Endothelial cell of umbilical vein (primary cell): ENCODE measurements at regions not wholly inside any gene's neighbourhood (a gene's known extent, or its start where the extent isn't known, plus 50 kb on each side); places are given as distances from the start of the nearest gene placed in this dataset.
A peak's percentile ranks its signal among the peaks of the same experiment; 100 is the strongest.

ENCODE experiments used
- BruUV-seq: library from RNA; stranded (reverse); fragments of 400-500 nt; replicated peaks from 2 replicates; lab custom pipeline; 2021; lab: Mats Ljungman, UMichigan
- CTCF ChIA-PET: fragments of 300-600, 350-600 bp; sonication (Branson Sonifier 250); formaldehyde crosslinking; loops from one replicate; lab custom pipeline; 2021; ENCODE audit warnings: antibody characterized with exemption, inconsistent platforms; lab: Charles Lee
- POLR2A ChIA-PET: fragments of 300-600, 350-600 bp; sonication (Branson Sonifier 250); formaldehyde crosslinking; loops from one replicate; lab custom pipeline; 2021; ENCODE audit warnings: antibody characterized with exemption, inconsistent platforms; lab: Charles Lee
- DNase-seq: peaks from one replicate; pipeline ENCODE4 v3.0.0-alpha.2; 2011; ENCODE audit warnings: low read depth, low spot score
- FAIRE-seq: peaks from 2 replicates; lab custom pipeline; 2011; peaks lifted over from hg19 to GRCh38; lab: Jason Lieb, UNC
- H2AFZ ChIP-seq: 2 replicates; pipeline ENCODE4 v1.6.0; 2012; ENCODE audit warnings: low read depth, low read length, control low read depth, inconsistent platforms
- H3K27ac ChIP-seq: 2 replicates; pipeline ENCODE4 v1.5.1; 2011; ENCODE audit warnings: low read depth, mild to moderate bottlenecking, control low read depth, low read length, moderate library complexity; ENCODE audit not compliant: insufficient read depth
- H3K27me3 ChIP-seq, 2 experiments: 2 replicates each; pipeline versions ENCODE4 v1.6.0 to v1.6.1; 2011; ENCODE audit warnings: low read length in 2 of 2, mixed read lengths in 1 of 2; ENCODE audit not compliant: control insufficient read depth in 2 of 2, insufficient read depth in 2 of 2
- H3K36me3 ChIP-seq, 2 experiments: 2 replicates in 1 of 2; 3 replicates in 1 of 2; pipeline ENCODE4 v1.5.1; 2011; ENCODE audit warnings: low read length in 2 of 2, mild to moderate bottlenecking in 1 of 2, moderate library complexity in 1 of 2; ENCODE audit not compliant: control insufficient read depth in 2 of 2, insufficient read depth in 2 of 2; ENCODE audit errors: extremely low read depth in 1 of 2
- H3K4me1 ChIP-seq: 3 replicates; pipeline ENCODE4 v1.5.1; 2011; ENCODE audit warnings: mild to moderate bottlenecking, low read length; ENCODE audit not compliant: control insufficient read depth, insufficient read depth; ENCODE audit errors: extremely low read depth
- H3K4me2 ChIP-seq: 2 replicates; pipeline ENCODE4 v1.6.1; 2011; ENCODE audit warnings: low read length, control low read depth, mixed read lengths; ENCODE audit not compliant: insufficient read depth
- H3K4me3 ChIP-seq, 3 experiments: fragments of 200-600 bp in 1 of 3; sonication (generic), shearing (Covaris generic) in 1 of 3; replicated peaks in 1 of 3; 2 replicates each; pipeline ENCODE4 v1.5.1; 2011 to 2016; ENCODE audit warnings: control low read depth in 3 of 3, low read length in 3 of 3, mild to moderate bottlenecking in 2 of 3, inconsistent platforms in 1 of 3, low read depth in 1 of 3, moderate library complexity in 1 of 3; ENCODE audit not compliant: insufficient read depth in 1 of 3
- H3K79me2 ChIP-seq: 2 replicates; pipeline ENCODE4 v1.6.0; 2012; ENCODE audit warnings: low read length, inconsistent platforms; ENCODE audit not compliant: control insufficient read depth, insufficient read depth
- H3K9ac ChIP-seq: replicated peaks from 2 replicates; pipeline ENCODE3; 2011; ENCODE audit warnings: low read length, control low read depth; ENCODE audit not compliant: insufficient read depth; ENCODE audit errors: extremely low read depth
- H3K9me1 ChIP-seq: replicated peaks from 3 replicates; pipeline ENCODE4 v1.6.0; 2011; ENCODE audit warnings: mild to moderate bottlenecking, low read length; ENCODE audit not compliant: control insufficient read depth, insufficient read depth; ENCODE audit errors: extremely low read depth
- H3K9me3 ChIP-seq: replicated peaks from 2 replicates; pipeline ENCODE4 v1.5.1; 2012; ENCODE audit warnings: low read length, inconsistent platforms; ENCODE audit not compliant: control insufficient read depth, insufficient read depth
- H4K20me1 ChIP-seq: replicated peaks from 2 replicates; pipeline ENCODE3; 2011; ENCODE audit warnings: mild to moderate bottlenecking, low read length; ENCODE audit not compliant: control insufficient read depth, insufficient read depth; ENCODE audit errors: extremely low read depth
- EZH2 ChIP-seq: IDR thresholded peaks from 2 replicates; pipeline ENCODE4 v1.6.1; 2012; ENCODE audit warnings: borderline replicate concordance, low read depth, mild to moderate bottlenecking, moderate library complexity, low read length, inconsistent platforms; ENCODE audit not compliant: severe bottlenecking
- FOS ChIP-seq: IDR thresholded peaks from 2 replicates; pipeline ENCODE4 v1.6.1; 2011; ENCODE audit warnings: mild to moderate bottlenecking, low read length, moderate library complexity, borderline replicate concordance; ENCODE audit not compliant: insufficient read depth
- GATA2 ChIP-seq: IDR thresholded peaks from 2 replicates; pipeline ENCODE4 v1.7.0; 2011; ENCODE audit warnings: low read depth, mild to moderate bottlenecking, moderate library complexity, mixed read lengths, low read length; ENCODE audit not compliant: insufficient read length, insufficient read depth
- MAX ChIP-seq: IDR thresholded peaks from 2 replicates; pipeline ENCODE4 v1.6.1; 2011; ENCODE audit not compliant: insufficient read depth, insufficient read length
- MYC ChIP-seq: IDR thresholded peaks from one replicate; pipeline ENCODE4 v1.6.1; 2011; ENCODE audit warnings: mild to moderate bottlenecking, low read depth, low read length
- POLR2A ChIP-seq: IDR thresholded peaks from 2 replicates; pipeline ENCODE4 v1.6.1; 2012; ENCODE audit warnings: low read depth, mild to moderate bottlenecking, control low read depth, low read length
- POLR2AphosphoS5 ChIP-seq: IDR thresholded peaks from 2 replicates; pipeline ENCODE4 v1.6.1; 2012; ENCODE audit warnings: low read depth, mild to moderate bottlenecking, control low read depth, low read length, moderate library complexity; ENCODE audit not compliant: insufficient read depth
- dilution Hi-C: fragments of 300-500 bp; cut with MboI; formaldehyde crosslinking; loops from one replicate; pipeline ENCODE4 v1.15.0; 2019; ENCODE audit warnings: low sequenced_read_pairs; ENCODE audit not compliant: extremely low pct_ligation_motif_present
- intact Hi-C: fragments of 100-400 bp; cut with micrococcal nuclease; formaldehyde crosslinking; loops from one replicate; pipeline ENCODE4 v1.10.0; 2022

DNA sequence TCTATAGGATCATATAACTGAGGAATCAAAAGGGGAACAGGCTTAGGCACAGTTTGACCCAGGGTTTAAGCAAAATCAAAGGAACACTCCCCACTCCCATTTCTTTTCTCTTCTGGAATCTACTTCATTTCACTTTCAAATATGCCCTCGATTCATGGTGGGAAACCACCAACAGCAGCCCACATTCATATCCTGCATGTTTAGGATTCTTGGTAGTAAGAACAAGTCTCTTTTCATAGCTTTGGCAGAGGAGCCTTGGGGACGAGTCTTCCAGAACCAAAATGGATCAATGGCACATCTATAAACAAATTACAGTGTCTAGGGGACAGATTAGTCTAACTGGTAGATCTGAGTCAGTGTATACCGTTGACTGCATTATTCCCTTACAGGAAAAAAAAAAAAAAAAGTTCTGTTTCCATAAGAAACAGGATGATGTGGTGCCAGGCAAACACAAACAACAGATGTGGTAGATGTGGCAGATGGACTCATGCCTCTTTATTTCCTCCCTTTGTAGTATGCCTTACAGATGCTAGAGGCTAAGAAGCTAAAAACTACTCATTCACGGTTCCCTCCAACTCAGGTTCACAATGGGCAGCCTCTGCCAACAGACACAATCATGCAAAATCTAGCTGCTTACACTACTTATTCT lies 578.3 kb upstream of the ADAMTS9 start:
- Histone ChIP-seq H4K20me1 (no peaks in the 10 kb centered on the region), H3K27ac (no peak overlapping the region), H3K4me2 (no peak overlapping the region), H3K4me3 (no peak overlapping the region), H3K9me3 (no peaks in the 10 kb centered on the region), H3K27me3 (peaks cover 3 to 4% of the 10 kb centered on the region in 2 experiments), H3K9me1 (no peaks in the 10 kb centered on the region), H3K4me1 (no peaks in the 10 kb centered on the region), H2AFZ (no peak overlapping the region), H3K36me3 (no peaks in the 10 kb centered on the region), H3K9ac (no peak overlapping the region), H3K79me2 (no peaks in the 10 kb centered on the region)
- CTCF ChIA-PET, result no interaction called here
- FAIRE-seq (no peak), DNase-seq (peak; percentile 23)
- dilution Hi-C loops, result no loop called here
- intact Hi-C loops, result no loop called here
- no TSS peak for BruUV-seq
- POLR2A ChIA-PET, result no interaction called here
- TF ChIP-seq MAX (no peak), GATA2 (no peak), MYC (no peak), POLR2A (no peak), FOS (no peak), EZH2 (no peak), POLR2AphosphoS5 (no peak)

DNA sequence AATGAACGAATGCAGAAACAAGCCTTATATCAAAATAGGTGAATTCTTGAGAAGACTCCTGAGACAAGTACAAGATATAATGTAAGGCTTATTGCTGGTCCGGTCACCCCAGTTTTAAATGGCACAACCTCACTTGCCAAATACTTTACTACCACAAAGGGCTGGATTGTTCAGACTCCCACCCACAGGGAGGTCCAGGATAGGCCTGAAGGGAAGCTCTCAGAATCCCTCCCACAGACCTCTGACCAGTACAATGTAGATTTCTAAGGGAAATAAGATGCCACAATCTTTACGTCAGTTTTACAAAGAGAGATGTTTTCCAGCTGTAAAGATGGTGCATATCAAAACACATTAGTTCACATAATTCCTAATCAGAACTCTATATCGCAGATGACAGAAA lies 577.7 kb upstream of the ADAMTS9 start:
- H3K36me3 ChIP-seq, result no peaks in the 10 kb centered on the region
- no peaks in the 10 kb centered on the region for H4K20me1 ChIP-seq
- intact Hi-C loops, result no loop called here
- no peak overlapping the region for H3K27ac ChIP-seq
- FAIRE-seq, result no peak
- TF ChIP-seq GATA2 (no peak), POLR2AphosphoS5 (no peak)
- H2AFZ ChIP-seq, result no peak overlapping the region
- no peak overlapping the region for H3K4me2 ChIP-seq
- H3K4me1 ChIP-seq, result no peaks in the 10 kb centered on the region
- dilution Hi-C loops, result no loop called here
- no peaks in the 10 kb centered on the region for H3K9me3 ChIP-seq
- ChIA-PET POLR2A (no interaction called here), CTCF (no interaction called here)
- H3K79me2 ChIP-seq, result no peaks in the 10 kb centered on the region
- DNase-seq, result no peak
- no peak overlapping the region for H3K9ac ChIP-seq
- peaks cover 3 to 4% of the 10 kb centered on the region in 2 experiments for H3K27me3 ChIP-seq
- no peaks in the 10 kb centered on the region for H3K9me1 ChIP-seq
- BruUV-seq, result no TSS peak
- no peak overlapping the region for H3K4me3 ChIP-seq
